HUES6 (cell line): ENCODE measurements at regions not wholly inside any gene's neighbourhood (a gene's known extent, or its start where the extent isn't known, plus 50 kb on each side); places are given as distances from the start of the nearest gene placed in this dataset.
"Not testable (repeated sequence)": the region's sequence is repeated elsewhere in the genome, so short reads cannot be mapped to it uniquely, and the experiment has no call there.

ENCODE experiments used
- H3K27ac ChIP-seq: 2 replicates; pipeline ENCODE4 v1.7.0; 2013; ENCODE audit warnings: low read depth, mild to moderate bottlenecking, low read length, inconsistent platforms
- H3K27me3 ChIP-seq: 2 replicates; pipeline ENCODE4 v1.6.1; 2013; ENCODE audit warnings: low read length; ENCODE audit not compliant: control insufficient read depth, insufficient read depth
- H3K36me3 ChIP-seq: 2 replicates; pipeline ENCODE4 v1.6.1; 2013; ENCODE audit warnings: low read length; ENCODE audit not compliant: control insufficient read depth, insufficient read depth
- H3K4me1 ChIP-seq: 2 replicates; pipeline ENCODE4 v1.6.1; 2013; ENCODE audit warnings: low read length; ENCODE audit not compliant: control insufficient read depth, insufficient read depth
- H3K4me3 ChIP-seq: 2 replicates; pipeline ENCODE4 v1.5.1; 2013; ENCODE audit warnings: low read depth, low read length
- H3K9ac ChIP-seq: one replicate; pipeline ENCODE4 v1.6.1; 2013; ENCODE audit warnings: mild to moderate bottlenecking, low read length
- H3K9me3 ChIP-seq: 2 replicates; pipeline ENCODE4 v1.6.1; 2013; ENCODE audit warnings: low read depth, low read length; ENCODE audit not compliant: control insufficient read depth, insufficient read depth

GRCh38 chr4:187090401-187090800 lies 366.7 kb upstream of the FAT1 start:
- Histone ChIP-seq H3K4me3 (no peak overlapping the region), H3K27ac (no peak overlapping the region), H3K4me1 (peaks cover 9% of the 10 kb centered on the region), H3K9me3 (no peaks in the 10 kb centered on the region), H3K36me3 (no peaks in the 10 kb centered on the region), H3K9ac (no peak overlapping the region), H3K27me3 (no peaks in the 10 kb centered on the region)

GRCh38 chr4:187090832-187091231 lies 367.2 kb upstream of the FAT1 start:
- H3K36me3 ChIP-seq, H3K27me3 ChIP-seq, H3K9me3 ChIP-seq, H3K4me1 ChIP-seq, H3K4me3 ChIP-seq, H3K9ac ChIP-seq, H3K27ac ChIP-seq: not testable (repeated sequence)

- H3K4me1 ChIP-seq: no peaks in the 10 kb centered on the region
- no peak overlapping the region for H3K9ac ChIP-seq
- no peak overlapping the region for H3K4me3 ChIP-seq
These were observed 370.5 kb upstream of the FAT1 start for GRCh38 chr4:187094144-187094543.

GRCh38 chr4:187098429-187098828 lies 374.8 kb upstream of the FAT1 start:
- Histone ChIP-seq H3K36me3 (no peaks in the 10 kb centered on the region), H3K27ac (no peak overlapping the region), H3K27me3 (no peaks in the 10 kb centered on the region), H3K4me1 (no peaks in the 10 kb centered on the region), H3K9ac (no peak overlapping the region), H3K9me3 (peaks cover 10% of the 10 kb centered on the region; the same call in 1 of the 2 replicates), H3K4me3 (no peak overlapping the region)

More at GRCh38 chr4:187094144-187094543, 370.5 kb upstream of the FAT1 start:
- Histone ChIP-seq H3K27ac (no peak overlapping the region), H3K36me3 (no peaks in the 10 kb centered on the region), H3K9me3 (peaks cover 8% of the 10 kb centered on the region; the same call in 1 of the 2 replicates), H3K27me3 (no peaks in the 10 kb centered on the region)

GRCh38 chr4:187103351-187103750 lies 379.7 kb upstream of the FAT1 start:
- no peaks in the 10 kb centered on the region for H3K4me1 ChIP-seq
- H3K4me3 ChIP-seq: no peak overlapping the region

GRCh38 chr4:187108845-187109244 lies 385.2 kb upstream of the FAT1 start:
- Histone ChIP-seq H3K36me3 (no peaks in the 10 kb centered on the region), H3K4me1 (no peaks in the 10 kb centered on the region), H3K4me3 (no peak overlapping the region), H3K27me3 (no peaks in the 10 kb centered on the region), H3K27ac (no peak overlapping the region), H3K9ac (no peak overlapping the region), H3K9me3 (no peaks in the 10 kb centered on the region)

More at GRCh38 chr4:187103351-187103750, 379.7 kb upstream of the FAT1 start:
- Histone ChIP-seq H3K27me3 (no peaks in the 10 kb centered on the region), H3K36me3 (no peaks in the 10 kb centered on the region), H3K9me3 (peaks cover 5% of the 10 kb centered on the region; the same call in 1 of the 2 replicates), H3K9ac (no peak overlapping the region), H3K27ac (no peak overlapping the region)

DNA sequence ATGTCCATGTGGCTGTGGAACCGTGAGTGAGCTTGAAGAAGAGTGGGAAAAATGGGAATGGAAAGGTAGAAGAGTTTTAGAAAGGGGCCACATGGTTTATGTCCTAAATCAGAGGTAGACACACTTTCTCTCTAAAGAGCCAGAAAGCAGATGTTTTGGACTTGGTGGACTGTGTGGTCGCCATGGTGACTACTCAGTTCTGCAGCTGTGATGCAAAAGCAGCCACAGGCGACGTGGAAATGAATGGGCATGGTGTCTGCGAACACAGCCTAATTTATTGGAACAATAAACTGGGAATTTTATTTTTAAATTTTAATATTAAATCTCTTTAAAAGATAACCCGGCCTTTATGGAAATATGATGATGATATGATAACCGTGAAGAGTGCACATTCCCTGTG lies 386.0 kb upstream of the FAT1 start:
- Histone ChIP-seq H3K9ac (no peak overlapping the region), H3K36me3 (no peaks in the 10 kb centered on the region), H3K9me3 (no peaks in the 10 kb centered on the region), H3K27me3 (no peaks in the 10 kb centered on the region), H3K4me1 (no peaks in the 10 kb centered on the region), H3K4me3 (no peak overlapping the region), H3K27ac (no peak overlapping the region)

DNA sequence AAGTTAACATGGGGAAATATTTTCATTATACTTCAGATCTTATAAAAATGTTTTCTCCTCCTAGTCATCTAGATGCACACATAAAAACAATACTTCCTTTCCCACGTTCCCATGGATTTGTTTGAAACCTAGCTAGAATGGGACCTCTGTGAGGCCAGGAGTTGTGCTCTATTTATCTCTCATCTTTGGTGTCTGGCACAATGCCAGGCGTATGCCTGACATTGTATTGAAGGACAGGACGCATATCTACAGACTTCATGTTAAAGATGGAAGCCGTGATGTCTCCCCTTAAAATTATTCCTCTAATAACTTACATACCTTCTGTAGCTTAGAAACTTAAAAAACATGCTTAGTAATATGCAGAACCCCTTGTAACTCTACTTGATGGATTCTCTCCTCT lies 394.5 kb upstream of the FAT1 start:
- Histone ChIP-seq H3K27me3 (no peaks in the 10 kb centered on the region), H3K9ac (no peak overlapping the region), H3K27ac (no peak overlapping the region), H3K4me1 (no peaks in the 10 kb centered on the region), H3K9me3 (no peaks in the 10 kb centered on the region), H3K36me3 (no peaks in the 10 kb centered on the region), H3K4me3 (no peak overlapping the region)

DNA sequence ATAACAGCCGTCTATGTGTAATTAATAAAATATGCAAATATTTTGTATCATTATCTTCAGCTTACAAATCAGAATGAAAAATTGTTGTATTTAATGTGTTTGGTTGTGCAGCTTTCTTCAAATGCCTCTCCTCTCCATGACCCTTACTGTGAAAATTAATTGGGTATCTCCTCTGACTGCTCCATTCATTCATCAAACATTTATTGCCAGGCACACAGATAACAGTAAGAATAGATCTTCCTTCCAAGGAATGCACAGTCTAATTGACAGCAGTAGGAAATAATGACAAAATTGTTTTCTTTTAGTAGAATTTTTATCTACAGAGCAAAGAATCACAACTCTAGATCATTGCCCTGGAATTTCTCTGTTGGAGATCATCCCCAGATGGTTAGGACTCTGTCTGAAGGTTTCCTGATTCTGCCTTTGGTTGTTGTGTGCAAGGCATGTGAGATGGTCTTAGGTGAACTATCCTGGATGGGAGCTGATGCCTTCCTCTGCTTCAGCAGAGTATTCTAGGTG lies 395.0 kb upstream of the FAT1 start:
- no peaks in the 10 kb centered on the region for H3K4me1 ChIP-seq
- H3K4me3 ChIP-seq: no peak overlapping the region
- H3K27ac ChIP-seq: no peak overlapping the region

GRCh38 chr4:187124331-187124730 lies 400.7 kb upstream of the FAT1 start:
- Histone ChIP-seq H3K9ac (no peak overlapping the region), H3K9me3 (no peaks in the 10 kb centered on the region), H3K4me1 (no peaks in the 10 kb centered on the region), H3K36me3 (no peaks in the 10 kb centered on the region), H3K27me3 (no peaks in the 10 kb centered on the region), H3K4me3 (no peak overlapping the region), H3K27ac (no peak overlapping the region)

More for the DNA sequence above, 395.0 kb upstream of the FAT1 start:
- H3K27me3 ChIP-seq: no peaks in the 10 kb centered on the region
- no peaks in the 10 kb centered on the region for H3K9me3 ChIP-seq
- H3K36me3 ChIP-seq: no peaks in the 10 kb centered on the region
- no peak overlapping the region for H3K9ac ChIP-seq

- H3K4me3 ChIP-seq: no peak overlapping the region
- H3K36me3 ChIP-seq: no peaks in the 10 kb centered on the region
- no peak overlapping the region for H3K27ac ChIP-seq
- no peaks in the 10 kb centered on the region for H3K9me3 ChIP-seq
- H3K27me3 ChIP-seq: no peaks in the 10 kb centered on the region
- H3K4me1 ChIP-seq: no peaks in the 10 kb centered on the region
- no peak overlapping the region for H3K9ac ChIP-seq
These were observed 401.4 kb upstream of the FAT1 start for GRCh38 chr4:187125062-187125461.

- Histone ChIP-seq H3K4me1 (no peaks in the 10 kb centered on the region), H3K27me3 (no peaks in the 10 kb centered on the region), H3K27ac (no peak overlapping the region), H3K4me3 (no peak overlapping the region), H3K9me3 (no peaks in the 10 kb centered on the region), H3K9ac (no peak overlapping the region), H3K36me3 (no peaks in the 10 kb centered on the region)
These were observed 403.8 kb upstream of the FAT1 start for GRCh38 chr4:187127456-187127855.
